Kidney epithelial cell (primary cell): ENCODE measurements at regions not wholly inside any gene's neighbourhood (a gene's known extent, or its start where the extent isn't known, plus 50 kb on each side); places are given as distances from the start of the nearest gene placed in this dataset.
"Not testable (repeated sequence)": the region's sequence is repeated elsewhere in the genome, so short reads cannot be mapped to it uniquely, and the experiment has no call there.

Source experiments
- DNase-seq: peaks from one replicate; pipeline ENCODE4 v3.0.0-alpha.2; 2010; ENCODE audit warnings: low read depth
- H3K27me3 ChIP-seq: 2 replicates; pipeline ENCODE4 v1.6.0; 2011; ENCODE audit warnings: low read length; ENCODE audit not compliant: control insufficient read depth, insufficient read depth
- H3K36me3 ChIP-seq: 2 replicates; pipeline ENCODE4 v1.5.1; 2011; ENCODE audit warnings: low read length; ENCODE audit not compliant: control insufficient read depth, insufficient read depth
- H3K4me3 ChIP-seq: 2 replicates; pipeline ENCODE4 v1.5.1; 2011; ENCODE audit warnings: low read depth, mild to moderate bottlenecking, control low read depth, low read length
- CTCF ChIP-seq: IDR thresholded peaks from 2 replicates; pipeline ENCODE4 v1.5.1; 2011; ENCODE audit warnings: mild to moderate bottlenecking, moderate library complexity, low read length, control low read depth, inconsistent platforms; ENCODE audit not compliant: insufficient read depth, poor library complexity, severe bottlenecking

GRCh38 chr4:97134456-97134855 is 1008.8 kb downstream of the STPG2 start:
- Histone ChIP-seq H3K27me3 (no peaks in the 10 kb centered on the region), H3K4me3 (no peak overlapping the region), H3K36me3 (no peaks in the 10 kb centered on the region)
- no peak for DNase-seq
- no peak for TF ChIP-seq CTCF

GRCh38 chr4:97139791-97140190 is 1003.5 kb downstream of the STPG2 start:
- Histone ChIP-seq H3K4me3 (no peak overlapping the region), H3K36me3 (no peaks in the 10 kb centered on the region), H3K27me3 (no peaks in the 10 kb centered on the region)
- no peak for TF ChIP-seq CTCF
- no peak for DNase-seq

- Histone ChIP-seq H3K4me3 (no peak overlapping the region), H3K36me3 (no peaks in the 10 kb centered on the region), H3K27me3 (no peaks in the 10 kb centered on the region)
- no peak for TF ChIP-seq CTCF
- no peak for DNase-seq
These were observed 1002.7 kb downstream of the STPG2 start for GRCh38 chr4:97140545-97140944.

- DNase-seq, H3K27me3 ChIP-seq, H3K4me3 ChIP-seq, H3K36me3 ChIP-seq: not testable (repeated sequence)
These were observed 1001.9 kb downstream of the STPG2 start for GRCh38 chr4:97141332-97141731.

- H3K36me3 ChIP-seq = no peaks in the 10 kb centered on the region
- H3K27me3 ChIP-seq = no peaks in the 10 kb centered on the region
- H3K4me3 ChIP-seq = no peak overlapping the region
- no peak for DNase-seq
- TF ChIP-seq CTCF = no peak
These were observed 1000.9 kb downstream of the STPG2 start for GRCh38 chr4:97142410-97142809.

GRCh38 chr4:97142893-97143292 is 1000.4 kb downstream of the STPG2 start:
- no peak for TF ChIP-seq CTCF

More at GRCh38 chr4:97142893-97143292, 1000.4 kb downstream of the STPG2 start:
- Histone ChIP-seq H3K4me3 (no peak overlapping the region), H3K27me3 (no peaks in the 10 kb centered on the region), H3K36me3 (no peaks in the 10 kb centered on the region)
- DNase-seq = no peak
